Adrenal gland (tissue), 5 donors: ENCODE measurements at regions not wholly inside any gene's neighbourhood (a gene's known extent, or its start where the extent isn't known, plus 50 kb on each side); places are given as distances from the start of the nearest gene placed in this dataset.

Experiments
- POLR2A ChIP-seq, 2 donors: fragments of 450-650 bp; IDR thresholded peaks; one replicate each; pipeline ENCODE4 v1.6.1; 2017; ENCODE audit warnings: antibody characterized with exemption in 2 of 2, mild to moderate bottlenecking in 2 of 2, moderate library complexity in 1 of 2
- TF ChIP-seq, protein P1 (sequence below), 6 experiments: fragments of 450-650 bp in 4 of 6; fragments of 200-600 bp in 2 of 6; sonication (generic) in 1 of 6; IDR thresholded peaks; 1 replicate in 5 of 6; 2 replicates in 1 of 6; pipeline versions ENCODE4 v1.5.1 to v1.8.0; 2016 to 2021; ENCODE audit warnings: antibody characterized with exemption in 6 of 6, mild to moderate bottlenecking in 2 of 6, moderate library complexity in 1 of 6
- donor health status: DM: no; HTN: no; CAD: no.

DNA sequence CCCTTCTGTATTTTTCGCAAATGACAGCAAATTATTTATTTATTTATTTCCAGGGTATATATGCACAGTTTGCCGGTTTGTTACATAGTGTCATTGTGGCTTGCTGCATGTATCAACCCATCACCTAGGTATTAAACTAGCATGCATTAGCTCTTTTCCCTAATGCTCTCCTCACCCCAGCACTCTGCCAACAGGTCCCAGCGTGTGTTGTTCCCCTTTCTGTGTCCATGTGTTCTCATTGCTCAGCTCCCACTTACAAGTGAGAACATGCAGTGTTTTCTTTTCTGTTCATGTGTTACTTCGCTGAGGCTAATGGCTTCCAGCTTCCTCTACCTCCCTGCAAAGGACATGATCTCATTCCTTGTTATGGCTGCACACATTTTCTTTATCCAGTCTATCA, 592.3 kb downstream of the TRIB2 start:
- TF ChIP-seq, protein P1, sequence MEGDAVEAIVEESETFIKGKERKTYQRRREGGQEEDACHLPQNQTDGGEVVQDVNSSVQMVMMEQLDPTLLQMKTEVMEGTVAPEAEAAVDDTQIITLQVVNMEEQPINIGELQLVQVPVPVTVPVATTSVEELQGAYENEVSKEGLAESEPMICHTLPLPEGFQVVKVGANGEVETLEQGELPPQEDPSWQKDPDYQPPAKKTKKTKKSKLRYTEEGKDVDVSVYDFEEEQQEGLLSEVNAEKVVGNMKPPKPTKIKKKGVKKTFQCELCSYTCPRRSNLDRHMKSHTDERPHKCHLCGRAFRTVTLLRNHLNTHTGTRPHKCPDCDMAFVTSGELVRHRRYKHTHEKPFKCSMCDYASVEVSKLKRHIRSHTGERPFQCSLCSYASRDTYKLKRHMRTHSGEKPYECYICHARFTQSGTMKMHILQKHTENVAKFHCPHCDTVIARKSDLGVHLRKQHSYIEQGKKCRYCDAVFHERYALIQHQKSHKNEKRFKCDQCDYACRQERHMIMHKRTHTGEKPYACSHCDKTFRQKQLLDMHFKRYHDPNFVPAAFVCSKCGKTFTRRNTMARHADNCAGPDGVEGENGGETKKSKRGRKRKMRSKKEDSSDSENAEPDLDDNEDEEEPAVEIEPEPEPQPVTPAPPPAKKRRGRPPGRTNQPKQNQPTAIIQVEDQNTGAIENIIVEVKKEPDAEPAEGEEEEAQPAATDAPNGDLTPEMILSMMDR (IDR thresholded peaks at IDR 0.05): no peak
- TF ChIP-seq POLR2A (IDR thresholded peaks at IDR 0.05): no peak
